A549 (cell line): ENCODE measurements at regions not wholly inside any gene's neighbourhood (a gene's known extent, or its start where the extent isn't known, plus 50 kb on each side); places are given as distances from the start of the nearest gene placed in this dataset.

Source experiments
- CHD2 ChIP-seq: fragments of 150-350 bp; IDR thresholded peaks from 2 replicates; pipeline ENCODE4 v1.6.1; 2014; ENCODE audit warnings: low read length; ENCODE audit not compliant: partially characterized antibody
- EP300 ChIP-seq, 2 experiments: fragments of >200 bp; sonication (Bioruptor Twin); formaldehyde crosslinking; IDR thresholded peaks; 2 replicates in 1 of 2; 3 replicates in 1 of 2; pipeline ENCODE4 v1.6.1; 2016 to 2017
- GATA3 ChIP-seq: IDR thresholded peaks from 2 replicates; pipeline ENCODE4 v1.6.1; 2012; ENCODE audit warnings: borderline replicate concordance
- HEYL ChIP-seq: fragments of 250-450 bp; sonication (Bioruptor Pico); IDR thresholded peaks from 2 replicates; pipeline ENCODE4 v1.8.0; 2021; ENCODE audit warnings: mild to moderate bottlenecking, moderate library complexity
- JUN ChIP-seq, 2 experiments: fragments of >200 bp; sonication (Bioruptor Twin); formaldehyde crosslinking; IDR thresholded peaks; 2 replicates in 1 of 2; 3 replicates in 1 of 2; pipeline ENCODE4 v1.6.1; 2016 to 2017
- POLR2A ChIP-seq: IDR thresholded peaks from 2 replicates; pipeline ENCODE4 v1.6.1; 2012; ENCODE audit warnings: mild to moderate bottlenecking, low read length
- RAD21 ChIP-seq, 2 experiments: fragments of >200 bp in 1 of 2; sonication (Bioruptor Twin) in 1 of 2; formaldehyde crosslinking in 1 of 2; IDR thresholded peaks in 1 of 2; conservative IDR thresholded peaks in 1 of 2; 2 replicates in 1 of 2; 3 replicates in 1 of 2; pipeline ENCODE4 v1.6.1; 2012 to 2018; ENCODE audit warnings: inconsistent platforms in 1 of 2
- RCOR1 ChIP-seq: fragments of 150-350 bp; IDR thresholded peaks from 2 replicates; pipeline ENCODE4 v1.6.1; 2014; ENCODE audit warnings: antibody characterized with exemption, low read length, low read depth
- SMC3 ChIP-seq: fragments of >200 bp; sonication (Bioruptor Twin); formaldehyde crosslinking; IDR thresholded peaks from 3 replicates; pipeline ENCODE4 v1.6.1; 2018; ENCODE audit warnings: inconsistent platforms
- ZSCAN20 ChIP-seq: fragments of 250-450 bp; sonication (Bioruptor Pico); IDR thresholded peaks from 2 replicates; pipeline ENCODE4 v1.8.0; 2022; ENCODE audit warnings: mild to moderate bottlenecking, moderate library complexity
- TF ChIP-seq, protein P1 (sequence below): fragments of >200 bp; sonication (Bioruptor Twin); formaldehyde crosslinking; IDR thresholded peaks from 3 replicates; pipeline ENCODE4 v1.5.1; 2016
- TF ChIP-seq, protein P2 (sequence below): IDR thresholded peaks from 2 replicates; pipeline ENCODE4 v1.6.1; 2012
- TF ChIP-seq, protein P3 (sequence below): IDR thresholded peaks from 2 replicates; pipeline ENCODE4 v1.6.1; 2012

GRCh38 chr12:118711185-118711584 lies 270.2 kb upstream of the SRRM4 start:
- TF ChIP-seq RCOR1 (no peak), POLR2A (no peak), RAD21 (conservative IDR thresholded peaks at IDR 0.05 in 1 of 2, IDR thresholded peaks at IDR 0.05 in 1 of 2) (no peak), JUN (IDR thresholded peaks at IDR 0.05) (no peak), GATA3 (no peak), EP300 (IDR thresholded peaks at IDR 0.05) (no peak), HEYL (no peak), ZSCAN20 (no peak), CHD2 (no peak), SMC3 (no peak)
- TF ChIP-seq, protein P1, sequence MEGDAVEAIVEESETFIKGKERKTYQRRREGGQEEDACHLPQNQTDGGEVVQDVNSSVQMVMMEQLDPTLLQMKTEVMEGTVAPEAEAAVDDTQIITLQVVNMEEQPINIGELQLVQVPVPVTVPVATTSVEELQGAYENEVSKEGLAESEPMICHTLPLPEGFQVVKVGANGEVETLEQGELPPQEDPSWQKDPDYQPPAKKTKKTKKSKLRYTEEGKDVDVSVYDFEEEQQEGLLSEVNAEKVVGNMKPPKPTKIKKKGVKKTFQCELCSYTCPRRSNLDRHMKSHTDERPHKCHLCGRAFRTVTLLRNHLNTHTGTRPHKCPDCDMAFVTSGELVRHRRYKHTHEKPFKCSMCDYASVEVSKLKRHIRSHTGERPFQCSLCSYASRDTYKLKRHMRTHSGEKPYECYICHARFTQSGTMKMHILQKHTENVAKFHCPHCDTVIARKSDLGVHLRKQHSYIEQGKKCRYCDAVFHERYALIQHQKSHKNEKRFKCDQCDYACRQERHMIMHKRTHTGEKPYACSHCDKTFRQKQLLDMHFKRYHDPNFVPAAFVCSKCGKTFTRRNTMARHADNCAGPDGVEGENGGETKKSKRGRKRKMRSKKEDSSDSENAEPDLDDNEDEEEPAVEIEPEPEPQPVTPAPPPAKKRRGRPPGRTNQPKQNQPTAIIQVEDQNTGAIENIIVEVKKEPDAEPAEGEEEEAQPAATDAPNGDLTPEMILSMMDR, result no peak
- TF ChIP-seq, protein P2, sequence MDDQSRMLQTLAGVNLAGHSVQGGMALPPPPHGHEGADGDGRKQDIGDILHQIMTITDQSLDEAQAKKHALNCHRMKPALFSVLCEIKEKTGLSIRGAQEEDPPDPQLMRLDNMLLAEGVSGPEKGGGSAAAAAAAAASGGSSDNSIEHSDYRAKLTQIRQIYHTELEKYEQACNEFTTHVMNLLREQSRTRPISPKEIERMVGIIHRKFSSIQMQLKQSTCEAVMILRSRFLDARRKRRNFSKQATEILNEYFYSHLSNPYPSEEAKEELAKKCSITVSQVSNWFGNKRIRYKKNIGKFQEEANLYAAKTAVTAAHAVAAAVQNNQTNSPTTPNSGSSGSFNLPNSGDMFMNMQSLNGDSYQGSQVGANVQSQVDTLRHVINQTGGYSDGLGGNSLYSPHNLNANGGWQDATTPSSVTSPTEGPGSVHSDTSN, result no peak
- TF ChIP-seq, protein P3, sequence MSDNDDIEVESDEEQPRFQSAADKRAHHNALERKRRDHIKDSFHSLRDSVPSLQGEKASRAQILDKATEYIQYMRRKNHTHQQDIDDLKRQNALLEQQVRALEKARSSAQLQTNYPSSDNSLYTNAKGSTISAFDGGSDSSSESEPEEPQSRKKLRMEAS, result no peak
